ENCODE measurements at regions not wholly inside any gene's neighbourhood (a gene's known extent, or its start where the extent isn't known, plus 50 kb on each side); places are given as distances from the start of the nearest gene placed in this dataset.

- H3K36me3 ChIP-seq, result no peaks in the 10 kb centered on the region
- H3K9me3 ChIP-seq, result peaks cover 0 to 38% of the 10 kb centered on the region in 2 donors
- H3K4me1 ChIP-seq, result no peaks in the 10 kb centered on the region
- no peak overlapping the region for H3K27ac ChIP-seq
- DNase-seq, result no peak
- intact Hi-C loops (cut with DNase I), result no loop called here
- no peaks in the 10 kb centered on the region for H3K27me3 ChIP-seq
- ATAC-seq, result no peak
- H3K4me3 ChIP-seq, result no peak overlapping the region
- no peak for TF ChIP-seq CTCF (IDR thresholded peaks at IDR 0.05)
Observed at GRCh38 chr20:6524305-6524704, 243.2 kb upstream of the BMP2 start.

- no peak for DNase-seq
- H3K4me3 ChIP-seq, result no peak overlapping the region
- peaks cover 0 to 32% of the 10 kb centered on the region in 2 donors for H3K9me3 ChIP-seq
- intact Hi-C loops (cut with DNase I), result no loop called here
- TF ChIP-seq CTCF (IDR thresholded peaks at IDR 0.05), result no peak
- no peak overlapping the region for H3K27ac ChIP-seq
- no peaks in the 10 kb centered on the region for H3K27me3 ChIP-seq
- no peaks in the 10 kb centered on the region for H3K4me1 ChIP-seq
- H3K36me3 ChIP-seq, result no peaks in the 10 kb centered on the region
- peak; percentile 54 for ATAC-seq
Observed at GRCh38 chr20:6519556-6519955, 247.9 kb upstream of the BMP2 start.

GRCh38 chr20:6515261-6515660 lies 252.2 kb upstream of the BMP2 start:
- no peak overlapping the region for H3K27ac ChIP-seq
- H3K36me3 ChIP-seq, result no peaks in the 10 kb centered on the region
- DNase-seq (no peak), ATAC-seq (no peak)
- intact Hi-C loops (cut with DNase I), result no loop called here
- no peaks in the 10 kb centered on the region for H3K4me1 ChIP-seq
- no peak for TF ChIP-seq CTCF (IDR thresholded peaks at IDR 0.05)
- no peaks in the 10 kb centered on the region for H3K9me3 ChIP-seq
- no peaks in the 10 kb centered on the region for H3K27me3 ChIP-seq
- no peak overlapping the region for H3K4me3 ChIP-seq

GRCh38 chr20:6513599-6513998 lies 253.9 kb upstream of the BMP2 start:
- TF ChIP-seq CTCF (IDR thresholded peaks at IDR 0.05), result no peak
- no peak for ATAC-seq
- intact Hi-C loops (cut with DNase I), result no loop called here

GRCh38 chr20:6509374-6509773 lies 258.1 kb upstream of the BMP2 start:
- Histone ChIP-seq H3K4me1 (no peaks in the 10 kb centered on the region), H3K36me3 (no peaks in the 10 kb centered on the region), H3K9me3 (no peaks in the 10 kb centered on the region), H3K27ac (no peak overlapping the region), H3K4me3 (no peak overlapping the region), H3K27me3 (no peaks in the 10 kb centered on the region)
- DNase-seq (no peak), ATAC-seq (no peak)
- intact Hi-C loops (cut with DNase I), result no loop called here
- TF ChIP-seq CTCF (IDR thresholded peaks at IDR 0.05), result no peak

More at GRCh38 chr20:6513599-6513998, 253.9 kb upstream of the BMP2 start:
- H3K4me3 ChIP-seq, result no peak overlapping the region
- no peaks in the 10 kb centered on the region for H3K4me1 ChIP-seq
- H3K27me3 ChIP-seq, result no peaks in the 10 kb centered on the region
- no peaks in the 10 kb centered on the region for H3K9me3 ChIP-seq
- no peak for DNase-seq
- H3K36me3 ChIP-seq, result no peaks in the 10 kb centered on the region
- H3K27ac ChIP-seq, result no peak overlapping the region

Measured in left lung (tissue), 4 donors.